NCI-H345 (cell line): ENCODE measurements at regions not wholly inside any gene's neighbourhood (a gene's known extent, or its start where the extent isn't known, plus 50 kb on each side); places are given as distances from the start of the nearest gene placed in this dataset.

Experiments used
- DNase-seq: peaks from one replicate; lab custom pipeline; 2025; lab: John Stamatoyannopoulos, UW

- no peak for DNase-seq
Observed at GRCh38 chr1:112264010-112264409, 132.0 kb upstream of the CTTNBP2NL start.

- no peak for DNase-seq
Observed at GRCh38 chr1:112264553-112264952, 131.5 kb upstream of the CTTNBP2NL start.

DNA sequence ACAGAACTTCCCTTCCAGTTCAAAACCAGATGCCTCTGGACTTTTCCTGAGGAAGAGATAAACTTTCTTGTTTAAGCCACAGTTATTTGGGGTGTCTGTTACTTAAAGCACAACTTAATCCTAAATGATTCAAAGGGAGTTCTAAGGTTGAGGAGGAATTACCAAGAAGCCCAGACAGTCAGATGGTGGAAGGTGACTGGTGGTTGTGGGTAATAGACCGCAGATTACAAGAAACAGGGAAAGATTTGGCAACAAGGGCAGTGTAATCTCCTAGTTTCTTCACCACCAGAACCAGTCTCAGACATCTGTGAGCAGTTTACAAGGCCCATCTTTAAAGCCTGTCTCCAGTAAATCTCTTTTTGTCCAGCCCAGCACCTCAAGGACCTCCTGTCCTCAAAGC is 130.1 kb upstream of the CTTNBP2NL start:
- no peak for DNase-seq

GRCh38 chr1:112267206-112267605 is 128.8 kb upstream of the CTTNBP2NL start:
- no peak for DNase-seq

- no peak for DNase-seq
Observed at GRCh38 chr1:112267929-112268328, 128.1 kb upstream of the CTTNBP2NL start.

DNA sequence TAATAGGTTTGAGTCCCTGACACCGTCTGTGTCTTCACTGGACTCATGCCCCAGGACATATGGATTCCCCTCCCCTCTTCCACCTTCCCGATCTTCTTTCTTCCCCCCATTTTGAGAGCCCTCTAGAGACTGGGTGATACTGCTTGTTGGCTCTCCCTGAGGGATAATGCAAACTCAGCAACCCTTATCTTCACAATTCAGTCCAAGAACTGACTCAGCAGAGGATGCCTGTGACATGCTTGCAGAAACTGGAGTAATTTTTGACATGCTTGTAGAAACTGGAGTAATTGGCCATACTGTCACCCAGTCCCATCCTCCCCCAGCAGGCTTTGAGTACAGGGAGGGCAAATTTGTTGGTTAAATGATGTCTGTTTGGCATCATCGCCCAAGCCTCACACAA is 127.6 kb upstream of the CTTNBP2NL start:
- no peak for DNase-seq

GRCh38 chr1:112271270-112271669 is 124.7 kb upstream of the CTTNBP2NL start:
- no peak for DNase-seq

DNA sequence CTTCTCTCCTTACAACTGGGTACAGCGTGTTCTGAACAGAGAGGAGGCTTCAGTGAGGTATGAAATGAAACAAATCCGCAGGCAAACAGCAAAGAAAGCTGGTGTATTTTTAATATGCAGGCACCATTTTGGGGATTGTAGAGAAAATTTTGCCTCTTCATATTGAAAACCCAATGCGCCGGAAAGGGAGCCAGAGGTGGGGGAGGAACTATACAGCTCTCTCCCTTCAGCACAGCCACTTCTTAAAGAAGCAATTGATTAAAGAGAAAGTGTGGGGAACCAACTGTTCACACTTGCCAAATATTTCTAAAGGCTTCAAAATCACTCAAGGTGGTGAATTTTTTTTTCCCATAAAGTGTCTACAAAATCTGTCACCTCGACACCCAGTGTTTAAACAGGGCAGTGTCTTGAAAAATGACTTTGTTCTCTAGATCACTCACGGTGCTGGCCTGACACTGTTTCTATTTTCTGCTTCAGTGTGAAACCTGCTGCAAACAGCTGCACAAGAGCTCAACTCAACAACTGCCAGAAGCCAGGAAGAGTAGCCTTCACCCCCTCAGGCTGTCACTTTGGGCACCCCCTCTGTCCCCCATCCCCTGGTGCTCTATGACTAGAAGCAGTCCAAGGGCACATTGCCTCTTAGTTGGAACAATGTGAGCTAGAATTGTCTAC is 123.8 kb upstream of the CTTNBP2NL start:
- no peak for DNase-seq

DNA sequence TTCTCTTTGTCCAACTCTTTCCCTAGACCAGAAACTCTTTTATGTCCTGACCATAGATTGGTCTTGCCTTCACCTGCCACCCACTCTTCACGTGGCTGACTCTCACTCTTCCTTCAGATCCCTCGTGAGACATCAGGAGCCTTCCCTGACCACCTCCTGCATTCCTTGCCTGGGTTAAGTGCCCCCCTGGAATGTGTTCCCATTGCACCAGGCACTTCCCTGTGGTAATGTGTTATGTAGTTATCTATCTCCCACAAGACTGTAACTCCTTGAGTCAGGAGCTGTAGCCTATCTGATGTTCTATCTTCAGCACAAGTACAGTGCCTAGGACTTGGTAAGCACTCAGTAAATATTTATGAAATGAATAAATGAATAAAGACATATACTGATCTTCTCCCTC is 111.2 kb upstream of the CTTNBP2NL start:
- DNase-seq, result no peak

DNA sequence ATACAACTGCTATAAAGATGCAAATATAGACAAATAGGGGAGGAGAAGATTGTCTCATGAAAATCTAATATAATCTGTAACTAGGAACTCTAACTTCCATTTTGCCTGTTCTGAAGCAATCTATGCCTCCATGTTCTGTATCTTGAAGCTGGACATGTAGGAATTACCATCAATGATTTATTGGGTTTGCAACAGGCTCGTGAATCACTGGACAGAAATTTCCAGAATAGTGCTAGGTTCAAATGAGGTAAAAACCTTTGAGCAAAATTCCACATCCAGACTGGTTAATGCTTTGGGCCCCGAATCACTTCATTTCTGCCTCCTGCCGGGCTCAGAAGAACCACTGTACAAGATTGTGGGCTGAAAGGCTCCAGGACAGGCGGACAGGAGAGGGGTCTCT is 110.7 kb upstream of the CTTNBP2NL start:
- no peak for DNase-seq

DNA sequence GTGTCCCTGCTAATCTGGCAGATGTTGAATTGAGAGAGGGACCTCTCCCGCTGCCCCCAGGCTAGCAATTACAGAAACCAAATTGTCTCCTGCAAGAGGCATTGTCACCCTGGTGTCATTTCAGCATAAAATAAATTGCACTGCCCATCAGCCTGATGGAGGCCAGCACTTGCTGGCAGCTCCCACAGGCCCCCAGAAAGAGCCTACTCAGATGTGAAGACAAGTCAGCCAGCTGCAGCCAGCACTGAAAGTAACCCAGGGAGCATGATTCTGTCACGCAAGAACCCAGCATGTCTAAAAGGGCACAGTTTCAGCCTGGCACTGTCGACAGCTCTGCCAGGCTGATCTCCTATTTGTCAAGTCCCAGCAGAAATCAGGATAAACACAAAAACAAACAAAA is 110.3 kb upstream of the CTTNBP2NL start:
- no peak for DNase-seq

- peak; percentile 86 for DNase-seq
Observed at GRCh38 chr1:112296908-112297307, 99.1 kb upstream of the CTTNBP2NL start.

DNA sequence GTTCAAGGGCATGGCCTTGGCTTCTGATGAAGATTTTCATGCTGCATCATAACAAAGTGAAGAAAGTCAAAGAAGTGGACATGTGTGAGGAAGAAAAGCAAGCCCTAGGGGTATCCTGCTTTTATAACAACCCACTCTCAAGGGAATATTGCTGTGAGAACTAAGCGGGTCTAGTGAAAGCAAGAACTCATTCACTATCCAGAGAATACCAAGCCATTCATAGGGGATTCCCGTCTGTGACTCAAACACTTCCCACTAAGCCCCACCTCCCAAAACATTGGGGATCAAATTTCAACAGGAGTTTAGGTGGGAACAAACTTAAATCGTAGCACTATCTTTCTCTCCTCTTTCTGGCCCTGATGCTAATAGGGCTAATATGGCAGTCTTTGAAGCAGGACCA is 98.5 kb upstream of the CTTNBP2NL start:
- DNase-seq, result no peak

DNA sequence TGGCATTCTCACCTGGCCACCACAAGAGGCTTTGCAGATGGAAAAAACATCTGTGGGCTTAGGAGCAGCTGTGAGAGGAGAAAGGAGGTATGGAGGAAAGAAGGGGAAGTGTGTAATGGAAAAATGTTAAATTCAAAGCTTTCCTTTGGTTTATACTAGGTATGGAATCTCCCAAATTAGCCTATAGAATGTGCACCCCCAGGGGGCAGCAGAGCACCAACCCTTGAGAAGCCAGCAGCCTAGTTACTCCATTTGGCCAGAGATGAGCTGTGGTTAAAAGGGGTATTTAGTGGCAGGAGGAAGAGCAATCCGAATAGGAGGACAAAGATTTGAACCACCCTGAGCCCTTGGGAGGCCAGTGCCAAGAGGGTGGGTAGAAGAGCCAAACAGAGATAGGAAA is 97.5 kb upstream of the CTTNBP2NL start:
- peak; percentile 46 for DNase-seq

- DNase-seq, result no peak
Observed at GRCh38 chr1:112304126-112304525, 91.9 kb upstream of the CTTNBP2NL start.

- DNase-seq, result no peak
Observed at GRCh38 chr1:112304612-112305011, 91.4 kb upstream of the CTTNBP2NL start.

DNA sequence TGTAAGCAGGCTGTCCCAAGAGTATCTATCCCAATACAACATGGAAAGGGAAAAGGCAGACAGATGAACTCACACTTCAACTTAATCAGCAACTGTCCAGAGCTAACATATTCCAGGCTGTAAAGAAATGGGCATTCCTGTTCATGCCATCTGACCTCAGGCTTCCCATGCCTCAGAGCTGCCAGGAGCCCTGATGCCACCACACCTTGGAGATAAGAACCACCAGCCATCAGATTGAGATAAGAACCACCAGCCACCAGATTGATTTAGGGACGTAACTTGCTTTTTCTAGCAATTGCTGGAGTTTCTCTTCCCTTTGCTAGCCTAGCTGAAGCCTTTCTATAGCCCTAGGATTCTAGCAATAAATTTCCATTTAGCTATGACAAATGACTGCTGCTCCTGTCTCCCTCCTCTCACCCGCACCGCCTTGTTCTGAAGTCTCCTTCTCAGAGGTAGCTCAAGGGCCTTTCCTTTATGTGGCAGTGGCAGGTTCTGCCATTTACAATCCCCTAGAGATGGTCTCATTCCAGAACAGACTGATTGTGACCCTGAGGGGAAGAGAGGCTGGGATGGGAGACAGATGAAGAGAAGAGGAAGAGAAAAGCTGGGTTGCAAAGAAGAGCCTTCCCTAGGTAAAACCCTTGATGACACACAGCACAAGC is 88.0 kb upstream of the CTTNBP2NL start:
- DNase-seq, result no peak

DNA sequence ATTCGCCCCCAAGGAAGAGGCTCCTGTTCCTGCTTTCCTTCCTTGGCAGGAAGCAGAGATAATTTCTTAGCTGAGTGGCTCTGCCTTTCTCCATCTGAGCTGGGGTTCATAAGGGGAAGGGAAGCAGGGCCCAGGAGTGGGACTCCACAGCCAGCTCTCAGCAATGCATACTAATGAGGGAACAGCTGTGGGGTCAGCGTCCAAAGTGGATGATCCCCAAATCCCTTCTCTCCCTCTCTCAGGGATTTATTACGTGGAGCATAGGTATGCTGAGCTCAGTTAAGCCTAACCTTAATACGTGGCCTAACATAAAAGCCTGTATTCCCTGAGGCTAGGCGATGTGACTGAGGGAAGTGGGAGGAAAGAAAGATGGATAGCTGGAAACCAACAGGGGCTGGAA is 87.3 kb upstream of the CTTNBP2NL start:
- DNase-seq, result no peak

DNA sequence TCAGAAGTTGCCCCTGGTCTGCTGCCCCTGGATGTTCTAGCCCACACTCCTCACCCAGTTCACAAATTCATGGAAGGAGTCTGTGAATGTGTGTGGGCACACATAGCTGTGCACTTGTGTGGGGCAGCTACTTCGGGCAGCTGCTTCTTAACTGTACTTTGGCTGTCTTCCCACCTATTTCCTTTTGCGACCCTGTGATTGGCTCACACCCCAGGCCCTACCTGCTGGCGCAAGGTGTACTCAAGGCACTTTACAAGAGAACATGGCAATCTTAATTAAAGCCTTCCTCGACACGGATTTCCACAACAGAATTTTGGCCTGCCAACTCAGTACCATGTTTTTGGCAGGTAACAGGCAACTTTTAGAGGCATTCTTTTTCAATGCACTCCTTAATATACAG is 86.5 kb upstream of the CTTNBP2NL start:
- DNase-seq, result no peak

DNA sequence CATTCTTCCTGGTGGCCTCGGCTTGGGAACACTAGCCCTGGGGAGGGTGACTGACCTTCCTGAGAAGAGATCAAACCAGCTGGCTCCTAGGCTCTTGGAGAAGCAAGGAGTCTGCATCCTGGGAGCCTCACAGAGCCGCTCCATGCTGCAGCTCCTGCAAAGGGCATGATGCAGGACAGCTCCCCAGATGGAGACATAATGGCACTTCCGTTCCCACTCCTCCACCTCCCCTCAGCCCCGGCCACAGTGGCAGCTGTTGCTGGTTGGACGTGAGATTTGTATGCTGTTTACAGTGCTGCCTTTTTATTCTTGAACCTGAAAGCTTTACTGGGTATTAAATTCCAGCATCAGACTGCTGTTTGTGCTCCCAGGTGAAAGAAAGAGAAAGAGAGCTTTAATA is 83.7 kb upstream of the CTTNBP2NL start:
- no peak for DNase-seq

DNA sequence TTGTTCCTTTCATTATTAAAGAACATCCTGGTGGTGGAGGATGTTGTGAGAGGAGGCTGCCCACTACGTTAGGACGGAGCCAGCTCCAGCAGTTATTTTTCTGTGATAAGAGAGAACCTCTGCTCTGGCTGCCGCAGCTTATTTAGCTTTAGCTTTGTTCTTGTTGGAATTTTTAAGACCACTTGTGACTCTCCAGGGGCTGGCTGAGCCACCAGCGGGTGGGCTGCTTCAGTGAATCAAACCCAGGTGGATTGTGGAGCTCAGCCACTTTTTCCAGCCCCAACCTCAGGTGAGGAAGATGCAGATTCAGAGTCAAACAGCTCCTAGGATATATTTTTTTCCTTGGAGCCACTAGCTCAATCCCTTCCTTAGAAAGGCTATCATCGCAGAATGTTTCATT is 83.1 kb upstream of the CTTNBP2NL start:
- DNase-seq, result no peak

DNA sequence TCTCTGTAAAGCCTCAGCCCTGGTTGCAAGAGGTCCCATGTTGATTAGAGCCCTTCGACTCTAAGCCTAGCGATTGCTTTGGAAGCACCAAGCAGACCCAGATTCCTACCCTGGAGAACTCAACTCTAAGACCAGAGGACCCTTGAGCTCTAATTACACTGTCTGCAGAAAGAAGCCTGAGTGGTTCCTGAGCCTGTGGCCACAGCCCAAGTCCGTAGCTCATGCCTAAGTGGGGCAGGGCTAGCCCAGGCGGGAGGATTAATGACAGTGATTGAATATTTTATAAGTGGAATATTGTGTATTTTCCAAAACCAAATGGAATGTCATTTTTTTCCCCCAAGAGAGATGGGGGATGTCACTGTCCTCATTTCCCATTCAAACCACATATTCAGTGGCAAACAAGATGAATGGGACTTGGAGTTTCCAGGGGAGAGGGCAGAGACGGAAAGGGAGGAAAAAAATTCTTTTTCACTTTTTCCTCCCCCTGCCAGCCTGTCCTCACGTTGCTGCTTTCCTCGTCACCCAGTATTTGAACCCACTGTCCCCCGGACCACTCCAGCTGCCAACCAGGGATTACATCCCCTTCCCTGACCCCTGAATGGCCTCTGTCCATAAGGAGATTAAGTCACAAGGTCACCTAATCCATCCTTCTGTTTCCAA is 79.6 kb upstream of the CTTNBP2NL start:
- DNase-seq, result no peak

DNA sequence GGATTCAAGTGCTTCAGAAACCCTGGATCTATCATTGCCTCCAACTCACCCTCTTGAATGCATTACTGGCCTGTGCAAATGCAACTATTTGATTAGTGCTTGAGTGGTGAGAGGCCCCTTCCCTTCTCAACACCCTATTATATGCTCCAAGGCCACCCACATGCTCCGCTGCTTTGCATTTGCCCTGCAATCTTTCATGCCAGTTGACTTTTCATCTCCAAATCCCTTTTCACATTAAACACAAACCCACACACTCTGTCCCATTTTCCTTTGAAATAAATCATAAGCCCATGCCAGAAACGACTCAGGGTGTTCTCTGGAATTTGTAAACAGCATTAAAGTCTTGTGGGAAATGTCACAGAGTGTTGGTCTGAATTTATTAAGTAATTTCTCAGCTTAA is 78.9 kb upstream of the CTTNBP2NL start:
- no peak for DNase-seq
